ENCODE measurements at regions not wholly inside any gene's neighbourhood (a gene's known extent, or its start where the extent isn't known, plus 50 kb on each side); places are given as distances from the start of the nearest gene placed in this dataset.

- no peak for TF ChIP-seq CTCF (IDR thresholded peaks at IDR 0.05)
- no peak for TF ChIP-seq POLR2A (IDR thresholded peaks at IDR 0.05)
Observed at GRCh38 chr6:144379356-144379755, 94.2 kb downstream of the UTRN start.

All from Peyer's patch (tissue), 4 donors.